ENCODE measurements at regions not wholly inside any gene's neighbourhood (a gene's known extent, or its start where the extent isn't known, plus 50 kb on each side); places are given as distances from the start of the nearest gene placed in this dataset.

DNA sequence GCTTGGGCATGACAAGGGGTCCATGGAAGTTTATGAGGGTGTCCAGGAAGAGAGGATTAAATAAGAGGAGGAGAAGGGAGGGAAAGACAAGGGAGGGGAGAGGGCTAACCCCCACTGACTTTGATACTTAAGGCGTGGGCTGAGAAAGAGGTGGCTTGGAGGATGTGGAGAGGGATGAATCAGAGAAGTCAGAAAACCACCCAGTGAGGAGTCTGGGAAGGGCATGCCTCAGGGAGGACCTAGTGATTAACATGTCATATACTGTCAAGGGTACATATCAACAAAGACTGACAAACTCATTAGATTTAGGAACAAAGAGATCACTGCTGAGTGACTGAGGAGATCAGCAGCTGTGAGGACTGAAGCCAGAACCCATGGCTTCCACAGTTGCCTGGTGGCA, 145.4 kb downstream of the IRX5 start:
- BruUV-seq (replicated peaks) = no TSS peak
- TF ChIP-seq, protein P1, sequence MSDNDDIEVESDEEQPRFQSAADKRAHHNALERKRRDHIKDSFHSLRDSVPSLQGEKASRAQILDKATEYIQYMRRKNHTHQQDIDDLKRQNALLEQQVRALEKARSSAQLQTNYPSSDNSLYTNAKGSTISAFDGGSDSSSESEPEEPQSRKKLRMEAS (IDR thresholded peaks at IDR 0.05; ENCODE audit: insufficient read depth, insufficient read length) = no peak
- no peak for TF ChIP-seq POLR2AphosphoS5 (IDR thresholded peaks at IDR 0.05; ENCODE audit: insufficient read depth, low read depth, low read length)
- TF ChIP-seq JUN (IDR thresholded peaks at IDR 0.05; ENCODE audit: borderline replicate concordance, insufficient read depth, insufficient read length, low read depth) = no peak
- no peak for TF ChIP-seq MYC (IDR thresholded peaks at IDR 0.05; ENCODE audit: low read depth, low read length)
- no peak for TF ChIP-seq GATA2 (IDR thresholded peaks at IDR 0.05; ENCODE audit: insufficient read depth, insufficient read length, low read depth, low read length)
- TF ChIP-seq FOS (IDR thresholded peaks at IDR 0.05; ENCODE audit: borderline replicate concordance, insufficient read depth, low read length) = no peak
- TF ChIP-seq EZH2 (IDR thresholded peaks at IDR 0.05; ENCODE audit: borderline replicate concordance, low read depth, low read length, severe bottlenecking) = no peak
- no peak for TF ChIP-seq POLR2A (IDR thresholded peaks at IDR 0.05; ENCODE audit: low read depth, low read length)
- TF ChIP-seq, protein P2, sequence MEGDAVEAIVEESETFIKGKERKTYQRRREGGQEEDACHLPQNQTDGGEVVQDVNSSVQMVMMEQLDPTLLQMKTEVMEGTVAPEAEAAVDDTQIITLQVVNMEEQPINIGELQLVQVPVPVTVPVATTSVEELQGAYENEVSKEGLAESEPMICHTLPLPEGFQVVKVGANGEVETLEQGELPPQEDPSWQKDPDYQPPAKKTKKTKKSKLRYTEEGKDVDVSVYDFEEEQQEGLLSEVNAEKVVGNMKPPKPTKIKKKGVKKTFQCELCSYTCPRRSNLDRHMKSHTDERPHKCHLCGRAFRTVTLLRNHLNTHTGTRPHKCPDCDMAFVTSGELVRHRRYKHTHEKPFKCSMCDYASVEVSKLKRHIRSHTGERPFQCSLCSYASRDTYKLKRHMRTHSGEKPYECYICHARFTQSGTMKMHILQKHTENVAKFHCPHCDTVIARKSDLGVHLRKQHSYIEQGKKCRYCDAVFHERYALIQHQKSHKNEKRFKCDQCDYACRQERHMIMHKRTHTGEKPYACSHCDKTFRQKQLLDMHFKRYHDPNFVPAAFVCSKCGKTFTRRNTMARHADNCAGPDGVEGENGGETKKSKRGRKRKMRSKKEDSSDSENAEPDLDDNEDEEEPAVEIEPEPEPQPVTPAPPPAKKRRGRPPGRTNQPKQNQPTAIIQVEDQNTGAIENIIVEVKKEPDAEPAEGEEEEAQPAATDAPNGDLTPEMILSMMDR (IDR thresholded peaks at IDR 0.05; ENCODE audit: extremely low read depth in 1 of 2, insufficient read depth in 1 of 2, low read depth in 1 of 2, low read length in 2 of 2) = no peak
- H4K20me1 ChIP-seq (replicated peaks; ENCODE audit: control insufficient read depth, extremely low read depth, insufficient read depth, low read length) = no peaks in the 10 kb centered on the region
- H3K4me1 ChIP-seq (ENCODE audit: control insufficient read depth, extremely low read depth, insufficient read depth, low read length) = no peaks in the 10 kb centered on the region
- ChIA-PET CTCF (no interaction called here), POLR2A (no interaction called here)
- no peaks in the 10 kb centered on the region for H3K79me2 ChIP-seq (ENCODE audit: control insufficient read depth, insufficient read depth, low read length)
- H2AFZ ChIP-seq (ENCODE audit: low read depth, low read length) = no peak overlapping the region
- H3K4me2 ChIP-seq (ENCODE audit: insufficient read depth, low read length) = no peak overlapping the region
- H3K36me3 ChIP-seq (ENCODE audit: control insufficient read depth in 2 of 2, extremely low read depth in 1 of 2, insufficient read depth in 2 of 2, low read length in 2 of 2) = no peaks in the 10 kb centered on the region
- dilution Hi-C loops (cut with MboI; ENCODE audit: extremely low pct_ligation_motif_present, low sequenced_read_pairs) = no loop called here
- DNase-seq (ENCODE audit: low read depth, low spot score) (no peak), FAIRE-seq (no peak)
- H3K9ac ChIP-seq (replicated peaks; ENCODE audit: extremely low read depth, insufficient read depth, low read length) = no peak overlapping the region
- H3K9me1 ChIP-seq (replicated peaks; ENCODE audit: control insufficient read depth, extremely low read depth, insufficient read depth, low read length) = no peaks in the 10 kb centered on the region
- H3K9me3 ChIP-seq (replicated peaks; ENCODE audit: control insufficient read depth, insufficient read depth, low read length) = no peaks in the 10 kb centered on the region
- H3K27me3 ChIP-seq (ENCODE audit: control insufficient read depth in 2 of 2, insufficient read depth in 2 of 2, low read length in 2 of 2) = no peaks in the 10 kb centered on the region
- intact Hi-C loops (cut with micrococcal nuclease) = no loop called here
- no peak overlapping the region for H3K4me3 ChIP-seq (replicated peaks in 1 of 3; ENCODE audit: insufficient read depth in 1 of 3, low read depth in 1 of 3, low read length in 3 of 3)
- H3K27ac ChIP-seq (ENCODE audit: insufficient read depth, low read depth, low read length) = no peak overlapping the region

All from endothelial cell of umbilical vein (primary cell).